GM10266 (cell line): ENCODE measurements at regions not wholly inside any gene's neighbourhood (a gene's known extent, or its start where the extent isn't known, plus 50 kb on each side); places are given as distances from the start of the nearest gene placed in this dataset.

Experiments
- DNase-seq: peaks from one replicate; pipeline ENCODE4 v3.0.0; 2012; ENCODE audit errors: extremely low spot score
- CTCF ChIP-seq: IDR thresholded peaks from 2 replicates; pipeline ENCODE4 v1.5.1; 2012; ENCODE audit warnings: mild to moderate bottlenecking, low read depth; ENCODE audit not compliant: control insufficient read depth, insufficient read depth; ENCODE audit errors: missing control alignments

- no peak for DNase-seq
These were observed 283.6 kb downstream of the PCNX1 start for GRCh38 chr14:71190770-71191374.

GRCh38 chr14:71193663-71194062 lies 286.4 kb downstream of the PCNX1 start:
- no peak for DNase-seq
- TF ChIP-seq CTCF, result no peak

More at GRCh38 chr14:71190770-71191374, 283.6 kb downstream of the PCNX1 start:
- TF ChIP-seq CTCF, result no peak

- TF ChIP-seq CTCF, result no peak
These were observed 287.0 kb downstream of the PCNX1 start for GRCh38 chr14:71194251-71194650.

GRCh38 chr14:71196921-71197320 lies 289.7 kb downstream of the PCNX1 start:
- no peak for DNase-seq
- TF ChIP-seq CTCF, result no peak

More at GRCh38 chr14:71194251-71194650, 287.0 kb downstream of the PCNX1 start:
- no peak for DNase-seq

- DNase-seq, result no peak
- no peak for TF ChIP-seq CTCF
These were observed 291.4 kb downstream of the PCNX1 start for GRCh38 chr14:71198687-71199086.

GRCh38 chr14:71201840-71202239 lies 294.6 kb downstream of the PCNX1 start:
- no peak for DNase-seq
- no peak for TF ChIP-seq CTCF

GRCh38 chr14:71202881-71203280 lies 295.6 kb downstream of the PCNX1 start:
- no peak for TF ChIP-seq CTCF
- no peak for DNase-seq
